ENCODE measurements at regions not wholly inside any gene's neighbourhood (a gene's known extent, or its start where the extent isn't known, plus 50 kb on each side); places are given as distances from the start of the nearest gene placed in this dataset.

GRCh38 chr4:24657768-24658617, 73.6 kb upstream of the DHX15 start:
- DNase-seq = peak; percentile 70
- H3K9me3 Mint-ChIP-seq = no peaks in the 10 kb centered on the region
- H3K4me1 Mint-ChIP-seq = peaks cover 5% of the 10 kb centered on the region
- no peak overlapping the region for H3K27ac Mint-ChIP-seq
- H3K4me3 Mint-ChIP-seq = no peak overlapping the region
- intact Hi-C loops (cut with micrococcal nuclease) = no loop called here
- H3K36me3 Mint-ChIP-seq (ENCODE audit: low read depth) = no peaks in the 10 kb centered on the region
- peaks cover 5% of the 10 kb centered on the region for H3K27me3 Mint-ChIP-seq

- Mint-ChIP-seq H3K27me3 (peaks cover 5% of the 10 kb centered on the region), H3K27ac (no peak overlapping the region), H3K4me3 (no peak overlapping the region), H3K4me1 (peaks cover 5% of the 10 kb centered on the region), H3K36me3 (ENCODE audit: low read depth) (no peaks in the 10 kb centered on the region), H3K9me3 (no peaks in the 10 kb centered on the region)
- no peak for DNase-seq
- intact Hi-C loops (cut with micrococcal nuclease) = no loop called here
Observed at GRCh38 chr4:24659241-24659961, 75.0 kb upstream of the DHX15 start.

- H3K27me3 Mint-ChIP-seq = peaks cover 5% of the 10 kb centered on the region
- peaks cover 5% of the 10 kb centered on the region for H3K4me1 Mint-ChIP-seq
- no peaks in the 10 kb centered on the region for H3K36me3 Mint-ChIP-seq (ENCODE audit: low read depth)
- no peak overlapping the region for H3K27ac Mint-ChIP-seq
- no peaks in the 10 kb centered on the region for H3K9me3 Mint-ChIP-seq
- DNase-seq = no peak
- H3K4me3 Mint-ChIP-seq = no peak overlapping the region
- intact Hi-C loops (cut with micrococcal nuclease) = no loop called here
Observed at GRCh38 chr4:24662056-24662455, 77.7 kb upstream of the DHX15 start.

GRCh38 chr4:24662542-24662941, 78.2 kb upstream of the DHX15 start:
- no peak for DNase-seq
- Mint-ChIP-seq H3K4me3 (no peak overlapping the region), H3K36me3 (ENCODE audit: low read depth) (no peaks in the 10 kb centered on the region), H3K27ac (no peak overlapping the region), H3K9me3 (no peaks in the 10 kb centered on the region), H3K4me1 (peaks cover 5% of the 10 kb centered on the region), H3K27me3 (peaks cover 5% of the 10 kb centered on the region)
- intact Hi-C loops (cut with micrococcal nuclease) = no loop called here

- Mint-ChIP-seq H3K4me3 (no peak overlapping the region), H3K36me3 (ENCODE audit: low read depth) (no peaks in the 10 kb centered on the region), H3K9me3 (no peaks in the 10 kb centered on the region), H3K4me1 (no peaks in the 10 kb centered on the region), H3K27me3 (no peaks in the 10 kb centered on the region), H3K27ac (no peak overlapping the region)
- intact Hi-C loops (cut with micrococcal nuclease) = no loop called here
- no peak for DNase-seq
Observed at GRCh38 chr4:24664956-24665355, 80.6 kb upstream of the DHX15 start.

GRCh38 chr4:24666316-24666715, 82.0 kb upstream of the DHX15 start:
- no peak for DNase-seq
- Mint-ChIP-seq H3K27ac (no peak overlapping the region), H3K27me3 (no peaks in the 10 kb centered on the region), H3K36me3 (ENCODE audit: low read depth) (no peaks in the 10 kb centered on the region), H3K4me1 (no peaks in the 10 kb centered on the region), H3K9me3 (no peaks in the 10 kb centered on the region), H3K4me3 (no peak overlapping the region)
- intact Hi-C loops (cut with micrococcal nuclease) = no loop called here

GRCh38 chr4:24666816-24667477, 82.6 kb upstream of the DHX15 start:
- H3K27ac Mint-ChIP-seq = no peak overlapping the region
- intact Hi-C loops (cut with micrococcal nuclease) = no loop called here
- no peaks in the 10 kb centered on the region for H3K27me3 Mint-ChIP-seq
- DNase-seq = no peak
- no peak overlapping the region for H3K4me3 Mint-ChIP-seq
- H3K9me3 Mint-ChIP-seq = no peaks in the 10 kb centered on the region
- H3K4me1 Mint-ChIP-seq = no peaks in the 10 kb centered on the region
- no peaks in the 10 kb centered on the region for H3K36me3 Mint-ChIP-seq (ENCODE audit: low read depth)

- no peak for DNase-seq
- Mint-ChIP-seq H3K4me3 (no peak overlapping the region), H3K4me1 (no peaks in the 10 kb centered on the region), H3K36me3 (ENCODE audit: low read depth) (no peaks in the 10 kb centered on the region), H3K27me3 (no peaks in the 10 kb centered on the region), H3K9me3 (no peaks in the 10 kb centered on the region), H3K27ac (no peak overlapping the region)
- intact Hi-C loops (cut with micrococcal nuclease) = no loop called here
Observed at GRCh38 chr4:24668956-24669355, 84.6 kb upstream of the DHX15 start.

- H3K4me3 Mint-ChIP-seq = no peak overlapping the region
- no peak overlapping the region for H3K27ac Mint-ChIP-seq
- H3K27me3 Mint-ChIP-seq = peaks cover 2% of the 10 kb centered on the region
- H3K36me3 Mint-ChIP-seq (ENCODE audit: low read depth) = no peaks in the 10 kb centered on the region
- no peak for DNase-seq
- no peaks in the 10 kb centered on the region for H3K4me1 Mint-ChIP-seq
- H3K9me3 Mint-ChIP-seq = no peaks in the 10 kb centered on the region
- intact Hi-C loops (cut with micrococcal nuclease) = no loop called here
Observed at GRCh38 chr4:24669751-24670150, 85.4 kb upstream of the DHX15 start.

- DNase-seq = no peak
- Mint-ChIP-seq H3K4me1 (no peaks in the 10 kb centered on the region), H3K36me3 (ENCODE audit: low read depth) (no peaks in the 10 kb centered on the region), H3K9me3 (no peaks in the 10 kb centered on the region), H3K27ac (no peak overlapping the region), H3K27me3 (peaks cover 3% of the 10 kb centered on the region), H3K4me3 (no peak overlapping the region)
- intact Hi-C loops (cut with micrococcal nuclease) = no loop called here
Observed at GRCh38 chr4:24671849-24672248, 87.5 kb upstream of the DHX15 start.

GRCh38 chr4:24672880-24673279, 88.5 kb upstream of the DHX15 start:
- Mint-ChIP-seq H3K27ac (no peak overlapping the region), H3K4me3 (no peak overlapping the region), H3K36me3 (ENCODE audit: low read depth) (no peaks in the 10 kb centered on the region), H3K9me3 (no peaks in the 10 kb centered on the region), H3K4me1 (no peaks in the 10 kb centered on the region), H3K27me3 (peaks cover 3% of the 10 kb centered on the region)
- DNase-seq = no peak
- intact Hi-C loops (cut with micrococcal nuclease) = no loop called here

GRCh38 chr4:24674279-24674678, 89.9 kb upstream of the DHX15 start:
- H3K4me3 Mint-ChIP-seq = no peak overlapping the region
- H3K4me1 Mint-ChIP-seq = no peaks in the 10 kb centered on the region
- intact Hi-C loops (cut with micrococcal nuclease) = no loop called here
- H3K9me3 Mint-ChIP-seq = no peaks in the 10 kb centered on the region
- DNase-seq = no peak
- no peak overlapping the region for H3K27ac Mint-ChIP-seq
- H3K27me3 Mint-ChIP-seq = peaks cover 3% of the 10 kb centered on the region
- H3K36me3 Mint-ChIP-seq (ENCODE audit: low read depth) = no peaks in the 10 kb centered on the region

- Mint-ChIP-seq H3K4me3 (no peak overlapping the region), H3K27me3 (peaks cover 3% of the 10 kb centered on the region), H3K4me1 (no peaks in the 10 kb centered on the region), H3K27ac (no peak overlapping the region), H3K9me3 (no peaks in the 10 kb centered on the region), H3K36me3 (ENCODE audit: low read depth) (no peaks in the 10 kb centered on the region)
- DNase-seq = no peak
- intact Hi-C loops (cut with micrococcal nuclease) = no loop called here
Observed at GRCh38 chr4:24675721-24676389, 91.5 kb upstream of the DHX15 start.

- H3K36me3 Mint-ChIP-seq (ENCODE audit: low read depth) = no peaks in the 10 kb centered on the region
- H3K27ac Mint-ChIP-seq = no peak overlapping the region
- no peaks in the 10 kb centered on the region for H3K9me3 Mint-ChIP-seq
- no peak overlapping the region for H3K4me3 Mint-ChIP-seq
- peaks cover 3% of the 10 kb centered on the region for H3K27me3 Mint-ChIP-seq
- H3K4me1 Mint-ChIP-seq = no peaks in the 10 kb centered on the region
- intact Hi-C loops (cut with micrococcal nuclease) = no loop called here
- DNase-seq = no peak
Observed at GRCh38 chr4:24677909-24678308, 93.6 kb upstream of the DHX15 start.
